Testis (tissue), 2 donors: ENCODE measurements at regions not wholly inside any gene's neighbourhood (a gene's known extent, or its start where the extent isn't known, plus 50 kb on each side); places are given as distances from the start of the nearest gene placed in this dataset.
A peak's percentile ranks its signal among the peaks of the same experiment; 100 is the strongest.

ENCODE experiments used
- DNase-seq: peaks from one replicate; pipeline ENCODE4 v3.0.0-alpha.2; 2019
- H3K27ac ChIP-seq, 2 donors: fragments of 200-600 bp; sonication (generic); one replicate each; pipeline ENCODE4 v1.5.1; 2019
- H3K27me3 ChIP-seq: fragments of 200-600 bp; sonication (generic); one replicate; pipeline ENCODE4 v1.5.1; 2019
- H3K36me3 ChIP-seq: fragments of 200-600 bp; sonication (generic); one replicate; pipeline ENCODE4 v1.5.1; 2017; ENCODE audit warnings: low read depth; ENCODE audit errors: missing control alignments
- H3K4me1 ChIP-seq: fragments of 200-600 bp; sonication (generic); one replicate; pipeline ENCODE4 v1.5.1; 2019
- H3K4me3 ChIP-seq, 2 donors: fragments of 200-600 bp; sonication (generic); one replicate each; pipeline ENCODE4 v1.5.1; 2017 to 2019
- H3K9me3 ChIP-seq: fragments of 200-600 bp; sonication (generic); one replicate; pipeline ENCODE4 v1.5.1; 2017
- POLR2A ChIP-seq: fragments of 450-650 bp; IDR thresholded peaks from one replicate; pipeline ENCODE4 v1.6.1; 2017; ENCODE audit warnings: antibody characterized with exemption, mild to moderate bottlenecking, moderate library complexity
- WGBS, 2 donors: methylation state at CpG; one replicate each; pipeline ENCODE4 v1.1.5; 2018; 5-methylcytosine and 5-hydroxymethylcytosine counted together
- intact Hi-C: fragments of 100-400 bp; cut with DNase I; formaldehyde crosslinking; loops from one replicate; pipeline ENCODE4 v1.15.1; 2023; ENCODE audit warnings: low total_unique reads
- TF ChIP-seq, protein P1 (sequence below), 3 experiments: fragments of 450-650 bp in 2 of 3; fragments of 200-600 bp in 1 of 3; sonication (generic) in 1 of 3; IDR thresholded peaks; one replicate each; pipeline ENCODE4 v1.5.1; 2016 to 2019; ENCODE audit warnings: antibody characterized with exemption in 3 of 3, mild to moderate bottlenecking in 2 of 3, moderate library complexity in 1 of 3

DNA sequence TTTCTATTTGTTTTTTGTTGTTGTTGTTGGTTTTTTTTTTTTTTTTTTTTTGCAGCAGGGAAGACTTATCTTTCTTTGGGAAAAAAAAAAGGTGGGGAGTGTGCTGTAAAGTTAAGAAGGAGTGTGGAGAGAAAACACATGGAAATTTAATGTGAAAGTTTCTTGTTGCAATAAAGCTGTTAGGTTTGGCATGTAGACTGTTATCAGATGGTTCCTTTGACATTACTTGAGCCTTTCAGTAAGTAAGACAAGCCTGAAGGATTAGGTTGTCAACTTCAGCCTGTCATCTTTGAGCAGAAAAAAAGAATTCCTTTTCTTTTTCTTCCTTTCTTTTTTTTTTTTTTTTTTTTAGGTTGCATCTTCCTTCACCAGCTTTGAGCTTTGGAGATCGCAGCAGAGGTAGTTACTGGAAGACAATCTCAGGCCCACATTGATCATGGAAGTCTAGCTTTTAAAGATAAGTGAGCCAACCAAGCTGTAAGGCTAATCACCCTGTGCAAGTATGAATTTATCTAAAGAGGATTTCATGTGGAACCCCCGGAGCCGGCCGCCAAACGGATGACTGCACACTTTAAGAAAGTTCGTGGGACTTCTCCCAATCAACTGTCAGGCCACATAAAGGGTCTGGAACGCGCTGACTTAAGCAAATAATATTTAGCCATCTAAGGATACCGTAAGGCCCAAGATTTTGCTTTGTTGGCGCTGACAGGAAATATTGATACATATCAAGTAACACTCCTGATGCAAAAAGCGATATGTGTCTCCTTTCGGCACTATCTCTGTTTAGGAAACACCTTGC is 1040.1 kb upstream of the NR2F2 start:
- intact Hi-C loops: no loop called here

DNA sequence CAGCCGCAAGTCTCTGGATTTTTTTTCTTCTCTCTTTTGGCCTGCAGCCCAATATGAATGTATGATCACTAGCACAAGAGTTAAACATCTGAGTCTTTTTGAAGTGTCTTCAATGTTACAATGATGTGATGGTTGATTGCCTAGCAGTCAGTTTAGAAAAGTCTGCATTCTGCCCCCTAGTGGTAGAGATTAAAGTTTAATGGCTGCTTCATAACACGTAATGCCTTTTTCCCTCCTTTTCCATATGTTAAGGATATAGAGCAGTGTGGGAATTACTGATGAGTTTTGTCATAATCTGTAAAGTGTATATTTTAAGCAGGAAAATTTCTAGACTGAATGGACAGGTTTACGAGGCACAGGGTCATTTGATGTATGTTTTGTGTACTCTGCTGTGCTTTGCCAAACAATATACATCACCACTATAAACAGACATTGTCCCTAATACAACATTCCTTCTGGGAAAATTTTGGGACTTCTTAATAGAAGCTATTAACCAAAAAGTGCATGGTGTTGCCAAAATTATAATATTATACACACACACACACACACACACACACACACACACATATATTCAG is 1038.5 kb upstream of the NR2F2 start:
- intact Hi-C loops: no loop called here
- no peaks in the 10 kb centered on the region for H3K36me3 ChIP-seq
- 63 to 71% methylated on average over 3 of the region's 3 CpGs for WGBS, 2 donors
- peaks cover 27% of the 10 kb centered on the region for H3K4me1 ChIP-seq
- no peaks in the 10 kb centered on the region for H3K27me3 ChIP-seq
- no peak overlapping the region for H3K27ac ChIP-seq
- H3K4me3 ChIP-seq: no peak overlapping the region
- no peak for TF ChIP-seq POLR2A
- TF ChIP-seq, protein P1, sequence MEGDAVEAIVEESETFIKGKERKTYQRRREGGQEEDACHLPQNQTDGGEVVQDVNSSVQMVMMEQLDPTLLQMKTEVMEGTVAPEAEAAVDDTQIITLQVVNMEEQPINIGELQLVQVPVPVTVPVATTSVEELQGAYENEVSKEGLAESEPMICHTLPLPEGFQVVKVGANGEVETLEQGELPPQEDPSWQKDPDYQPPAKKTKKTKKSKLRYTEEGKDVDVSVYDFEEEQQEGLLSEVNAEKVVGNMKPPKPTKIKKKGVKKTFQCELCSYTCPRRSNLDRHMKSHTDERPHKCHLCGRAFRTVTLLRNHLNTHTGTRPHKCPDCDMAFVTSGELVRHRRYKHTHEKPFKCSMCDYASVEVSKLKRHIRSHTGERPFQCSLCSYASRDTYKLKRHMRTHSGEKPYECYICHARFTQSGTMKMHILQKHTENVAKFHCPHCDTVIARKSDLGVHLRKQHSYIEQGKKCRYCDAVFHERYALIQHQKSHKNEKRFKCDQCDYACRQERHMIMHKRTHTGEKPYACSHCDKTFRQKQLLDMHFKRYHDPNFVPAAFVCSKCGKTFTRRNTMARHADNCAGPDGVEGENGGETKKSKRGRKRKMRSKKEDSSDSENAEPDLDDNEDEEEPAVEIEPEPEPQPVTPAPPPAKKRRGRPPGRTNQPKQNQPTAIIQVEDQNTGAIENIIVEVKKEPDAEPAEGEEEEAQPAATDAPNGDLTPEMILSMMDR (IDR thresholded peaks at IDR 0.05): peak; percentile 40 to 87 (median 59)
- no peak for DNase-seq
- H3K9me3 ChIP-seq: no peaks in the 10 kb centered on the region

More for the DNA sequence above, 1040.1 kb upstream of the NR2F2 start:
- H3K36me3 ChIP-seq: no peaks in the 10 kb centered on the region
- H3K27ac ChIP-seq: peak overlapping the region in 1 of 2 donors; percentile 91
- TF ChIP-seq POLR2A: no peak
- TF ChIP-seq, protein P1 (IDR thresholded peaks at IDR 0.05): no peak
- peaks cover 18% of the 10 kb centered on the region for H3K4me1 ChIP-seq
- no peaks in the 10 kb centered on the region for H3K27me3 ChIP-seq
- H3K4me3 ChIP-seq: no peak overlapping the region
- DNase-seq: no peak
- no peaks in the 10 kb centered on the region for H3K9me3 ChIP-seq
- 51 to 70% methylated on average over 12 of the region's 12 CpGs for WGBS, 2 donors

DNA sequence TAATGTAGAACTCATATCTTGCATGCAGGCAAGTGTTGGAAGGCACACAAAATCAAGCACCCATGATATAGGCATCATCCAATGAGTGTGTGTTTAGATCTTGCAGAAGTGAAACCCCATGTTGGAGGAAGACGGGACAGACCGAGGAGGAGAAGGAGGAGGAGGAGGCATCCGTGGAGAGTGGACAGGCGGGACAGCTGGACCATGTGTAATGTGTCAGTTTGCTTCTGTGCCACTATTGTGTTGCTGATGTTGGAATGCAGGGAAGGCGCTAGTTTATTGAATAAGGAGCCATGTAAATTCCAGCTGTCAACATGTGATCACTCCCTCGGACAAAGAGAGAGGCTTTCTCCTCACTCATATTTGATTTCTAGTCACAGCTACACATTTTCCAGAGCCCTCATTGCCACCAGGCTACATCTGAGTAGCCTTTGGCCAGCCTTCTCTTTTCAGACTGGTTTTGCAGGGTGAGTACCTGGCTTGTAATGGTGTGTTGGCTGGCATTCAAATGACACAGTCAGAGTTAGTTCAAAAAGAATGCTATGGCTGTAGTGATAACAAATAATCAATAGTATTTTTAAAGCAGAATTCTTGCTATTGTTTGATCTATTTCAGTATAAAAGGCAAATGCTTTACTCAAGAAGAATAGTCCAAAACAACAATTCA is 1037.6 kb upstream of the NR2F2 start:
- no peaks in the 10 kb centered on the region for H3K36me3 ChIP-seq
- H3K27ac ChIP-seq: peak overlapping the region in 1 of 2 donors; percentile 5
- H3K4me1 ChIP-seq: peaks cover 23% of the 10 kb centered on the region
- 44 to 58% methylated on average over 6 of the region's 6 CpGs for WGBS, 2 donors
- H3K4me3 ChIP-seq: no peak overlapping the region
- DNase-seq: no peak
- no peaks in the 10 kb centered on the region for H3K27me3 ChIP-seq
- no peaks in the 10 kb centered on the region for H3K9me3 ChIP-seq
- TF ChIP-seq, protein P1 (IDR thresholded peaks at IDR 0.05): no peak
- no peak for TF ChIP-seq POLR2A
- intact Hi-C loops: no loop called here

DNA sequence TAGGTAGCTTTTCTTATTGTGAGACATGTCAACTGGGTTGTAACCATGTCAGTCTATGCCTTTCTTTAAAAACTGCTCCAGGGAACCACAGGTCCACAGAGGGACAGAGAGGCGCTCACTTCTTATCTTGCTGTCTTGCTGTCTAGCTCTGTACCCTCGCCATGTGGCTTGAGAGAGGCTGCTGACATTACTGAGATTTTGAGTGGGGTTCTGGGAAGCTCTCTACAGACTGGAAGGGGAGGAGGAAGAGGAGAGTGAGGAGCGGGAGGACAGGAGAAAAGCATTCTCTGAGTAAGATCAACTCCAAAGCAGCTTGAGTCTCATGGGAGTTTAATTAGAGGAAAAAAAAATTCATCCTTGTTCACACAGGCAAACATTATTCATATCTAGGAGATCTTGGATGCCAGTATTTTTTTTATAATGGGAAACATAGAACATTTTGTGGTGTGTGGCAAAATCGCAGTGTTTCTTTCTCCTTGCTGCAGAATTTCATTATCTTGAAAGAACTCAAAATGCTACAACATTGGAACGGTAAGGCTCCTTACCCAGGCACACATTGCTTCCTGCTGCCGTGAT is 1037.0 kb upstream of the NR2F2 start:
- peaks cover 23% of the 10 kb centered on the region for H3K4me1 ChIP-seq

More for the DNA sequence above, 1037.0 kb upstream of the NR2F2 start:
- no peak for TF ChIP-seq POLR2A
- TF ChIP-seq, protein P1 (IDR thresholded peaks at IDR 0.05): no peak
- Histone ChIP-seq H3K36me3 (no peaks in the 10 kb centered on the region), H3K27ac (peak overlapping the region in 1 of 2 donors; percentile 5), H3K9me3 (no peaks in the 10 kb centered on the region), H3K27me3 (no peaks in the 10 kb centered on the region), H3K4me3 (no peak overlapping the region)
- 51 to 59% methylated on average over 6 of the region's 6 CpGs for WGBS, 2 donors
- intact Hi-C loops: no loop called here
- DNase-seq: no peak
